ENCODE measurements at regions not wholly inside any gene's neighbourhood (a gene's known extent, or its start where the extent isn't known, plus 50 kb on each side); places are given as distances from the start of the nearest gene placed in this dataset.
"Not testable (repeated sequence)": the region's sequence is repeated elsewhere in the genome, so short reads cannot be mapped to it uniquely, and the experiment has no call there.

DNA sequence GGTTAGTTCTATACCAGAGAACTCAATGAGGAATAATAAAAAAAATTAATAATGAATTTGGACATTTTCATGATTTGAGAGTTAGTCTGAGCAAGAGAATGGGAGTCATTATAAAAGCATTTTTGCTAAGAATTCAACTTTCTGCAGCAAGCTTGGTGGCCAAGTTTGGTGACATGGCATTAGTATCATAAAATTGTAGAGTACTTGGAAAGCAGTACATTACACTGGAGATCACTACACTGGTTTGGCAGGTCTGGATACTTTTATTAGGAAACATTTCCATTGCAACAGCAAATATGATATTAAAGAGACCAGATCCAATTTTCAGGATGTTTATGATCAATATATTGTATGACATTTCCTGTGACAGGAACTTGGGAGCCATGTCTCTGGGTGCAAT lies 249.1 kb upstream of the INTU start:
- DNase-seq: no peak

DNA sequence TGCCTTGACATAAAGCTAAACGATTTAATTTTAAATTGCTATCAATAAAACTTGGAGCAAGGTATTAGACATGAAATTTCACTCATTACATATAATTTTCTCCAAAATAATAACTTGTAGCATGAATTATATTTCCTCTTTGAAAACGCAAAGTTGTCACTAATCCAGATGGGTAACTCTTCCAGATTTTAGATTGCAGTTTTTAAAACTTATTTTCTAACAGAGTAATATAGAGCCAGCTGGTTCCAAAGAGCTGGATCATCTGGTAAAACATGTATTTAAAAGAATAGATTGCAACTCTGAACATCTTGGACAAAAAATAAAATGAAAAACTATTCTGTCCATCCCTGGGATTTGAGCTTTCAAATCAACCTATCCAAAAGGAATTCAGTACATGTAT lies 238.2 kb upstream of the INTU start:
- no peak for DNase-seq

- no peak for DNase-seq
Measured at GRCh38 chr4:127400276-127400675, 232.5 kb upstream of the INTU start.

- peak; percentile 3 for DNase-seq
Measured at GRCh38 chr4:127400731-127401346, 231.9 kb upstream of the INTU start.

DNA sequence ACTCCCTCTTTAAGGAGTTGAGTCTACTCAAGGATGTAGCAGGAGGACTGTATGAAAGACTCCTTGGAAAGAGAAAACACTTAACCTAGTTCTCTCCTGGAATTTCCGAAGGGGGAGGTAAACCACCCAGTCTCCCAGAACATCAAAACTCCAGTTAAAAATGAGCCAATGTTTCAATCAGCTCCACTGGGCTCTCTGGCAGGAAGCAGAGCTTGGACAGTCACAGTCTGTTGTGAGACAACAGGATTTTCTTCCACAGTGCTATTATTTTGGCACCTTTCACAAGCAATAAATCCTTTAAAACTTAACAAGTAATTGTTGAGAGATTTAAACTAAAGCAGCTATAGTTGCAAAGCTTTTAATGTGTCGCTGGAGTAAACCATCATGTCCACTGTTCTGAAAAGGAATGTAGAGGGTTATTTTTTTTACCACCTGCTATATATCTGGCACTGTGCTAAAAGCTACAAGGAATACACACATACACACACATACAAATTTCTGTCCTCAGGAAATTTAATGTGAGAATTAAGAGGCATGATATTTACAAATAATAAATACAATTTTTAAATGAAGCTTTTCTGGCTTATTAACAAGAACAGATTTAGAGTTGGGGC lies 229.2 kb upstream of the INTU start:
- no peak for DNase-seq

- DNase-seq: no peak
Measured at GRCh38 chr4:127406187-127406586, 226.6 kb upstream of the INTU start.

DNA sequence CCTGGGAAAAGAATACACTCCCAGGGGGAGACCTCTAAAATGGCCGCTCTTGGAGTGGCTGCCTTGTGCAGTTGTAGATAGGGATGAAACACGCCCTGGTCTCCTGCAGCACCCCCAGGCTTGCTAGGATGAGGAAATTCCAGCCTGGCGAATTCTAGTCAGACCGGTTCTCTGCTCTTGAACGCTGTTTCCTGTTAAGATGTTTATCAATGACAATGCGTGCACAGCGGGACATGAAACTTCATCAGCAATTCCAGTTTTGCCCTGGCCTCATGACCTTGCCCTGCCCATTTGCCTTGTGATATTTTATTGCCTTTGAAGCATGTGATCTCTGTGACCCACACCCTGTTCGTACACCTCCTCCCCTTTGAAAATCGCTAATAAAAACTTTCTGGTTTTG lies 225.2 kb upstream of the INTU start:
- DNase-seq: not testable (repeated sequence)

GRCh38 chr4:127410201-127410600 lies 222.6 kb upstream of the INTU start:
- DNase-seq: no peak

DNA sequence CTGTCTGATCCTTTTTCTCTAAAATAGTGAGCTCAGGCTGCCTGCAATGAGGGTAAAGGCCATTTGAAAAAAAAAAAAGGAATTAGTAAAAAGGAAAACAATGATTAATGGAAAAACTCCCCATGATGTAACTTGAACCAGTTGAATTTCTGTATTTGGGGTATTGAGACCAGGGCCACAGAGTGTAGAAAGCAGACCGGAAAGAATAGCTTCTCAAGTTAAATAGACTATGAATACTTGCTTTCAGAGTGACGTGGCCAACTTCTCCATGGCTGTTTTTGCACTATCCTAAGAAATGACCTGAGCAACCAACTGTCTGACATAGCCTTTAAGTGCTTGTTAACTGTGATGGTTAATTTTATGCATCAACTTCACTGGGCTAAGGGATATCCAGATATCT lies 222.1 kb upstream of the INTU start:
- no peak for DNase-seq

- DNase-seq: no peak
Measured at GRCh38 chr4:127414951-127415606, 217.7 kb upstream of the INTU start.

GRCh38 chr4:127416115-127416514 lies 216.6 kb upstream of the INTU start:
- no peak for DNase-seq

GRCh38 chr4:127417885-127418535 lies 214.7 kb upstream of the INTU start:
- no peak for DNase-seq

- DNase-seq: no peak
Measured at GRCh38 chr4:127419431-127419830, 213.3 kb upstream of the INTU start.

- no peak for DNase-seq
Measured at GRCh38 chr4:127421437-127421836, 211.3 kb upstream of the INTU start.

GRCh38 chr4:127425202-127425845 lies 207.4 kb upstream of the INTU start:
- no peak for DNase-seq

GRCh38 chr4:127425851-127426250 lies 206.9 kb upstream of the INTU start:
- DNase-seq: no peak

DNA sequence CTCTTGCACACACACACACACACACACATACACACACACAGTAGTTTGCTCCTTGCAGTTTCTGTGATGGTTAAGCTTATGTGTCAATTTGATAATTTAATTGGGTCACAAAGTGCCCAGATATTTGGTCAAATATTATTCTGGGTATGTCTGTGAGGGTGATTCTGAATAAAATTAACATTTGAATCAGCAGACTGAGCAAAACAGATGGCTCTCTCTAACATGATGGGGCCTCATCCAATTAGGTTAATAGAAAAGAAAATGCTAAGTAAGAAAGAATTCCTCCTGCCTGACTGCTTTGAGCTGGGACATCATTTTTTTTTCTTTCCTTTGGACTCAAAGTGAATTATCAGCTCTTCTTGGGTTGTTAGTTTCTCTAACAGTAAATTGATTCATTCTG lies 191.2 kb upstream of the INTU start:
- DNase-seq: no peak

DNA sequence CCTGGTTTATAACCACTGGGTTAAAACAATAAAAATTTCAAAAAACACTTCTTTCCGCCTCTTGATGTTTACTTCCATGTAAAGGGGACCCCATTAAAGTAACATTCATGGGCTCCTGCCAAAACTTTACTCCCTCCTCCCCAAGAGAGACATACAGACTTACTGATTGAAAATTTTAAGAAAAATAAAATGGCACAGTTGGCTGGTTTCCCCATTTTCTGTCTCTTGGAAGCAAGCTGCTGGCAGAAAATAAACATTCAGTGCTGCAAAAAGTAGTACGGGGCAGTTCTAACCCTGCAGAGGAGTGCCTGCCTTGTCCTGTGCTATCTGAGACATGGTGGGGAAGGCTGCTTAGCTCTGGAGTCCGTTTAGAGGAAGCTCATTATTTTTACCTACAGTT lies 187.3 kb upstream of the INTU start:
- no peak for DNase-seq

- no peak for DNase-seq
Measured at GRCh38 chr4:127446427-127446885, 186.3 kb upstream of the INTU start.

- DNase-seq: no peak
Measured at GRCh38 chr4:127448986-127449385, 183.8 kb upstream of the INTU start.

DNA sequence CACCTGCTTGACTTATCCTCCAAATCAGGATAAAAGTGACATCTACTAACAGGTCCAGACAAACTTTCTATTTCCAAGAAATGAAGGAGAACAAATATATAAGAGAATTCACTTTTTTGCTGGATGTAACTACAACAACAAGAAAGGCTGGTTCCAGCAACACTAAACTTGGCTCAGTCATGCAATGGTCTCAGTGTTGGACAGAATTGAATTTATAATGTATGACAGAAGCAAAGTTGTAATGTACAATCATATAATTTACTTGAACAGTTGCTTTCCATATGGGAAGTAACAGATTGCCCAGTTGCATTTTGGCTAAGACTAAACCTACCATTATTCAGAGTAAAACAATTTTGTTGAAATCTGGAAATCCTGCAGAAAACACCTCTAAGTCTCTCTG lies 183.3 kb upstream of the INTU start:
- no peak for DNase-seq

DNA sequence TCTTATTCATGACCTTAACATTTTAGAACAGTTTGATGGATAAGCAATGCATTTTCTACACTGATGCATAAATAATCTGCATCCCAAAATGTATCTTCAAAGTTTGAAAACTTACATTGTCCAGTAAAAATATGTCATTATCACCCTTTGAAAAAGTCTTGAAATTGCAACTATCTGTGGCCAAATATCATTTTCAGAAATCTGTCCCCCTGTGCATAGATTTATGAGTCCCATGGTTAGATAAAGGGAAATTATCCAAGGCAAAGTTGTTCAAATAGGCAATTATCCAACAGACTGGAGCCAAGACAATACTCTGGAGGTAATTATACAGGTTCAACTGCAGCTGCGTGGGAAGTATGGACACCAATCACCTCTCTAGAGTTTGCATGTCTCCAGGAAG lies 182.5 kb upstream of the INTU start:
- no peak for DNase-seq

DNA sequence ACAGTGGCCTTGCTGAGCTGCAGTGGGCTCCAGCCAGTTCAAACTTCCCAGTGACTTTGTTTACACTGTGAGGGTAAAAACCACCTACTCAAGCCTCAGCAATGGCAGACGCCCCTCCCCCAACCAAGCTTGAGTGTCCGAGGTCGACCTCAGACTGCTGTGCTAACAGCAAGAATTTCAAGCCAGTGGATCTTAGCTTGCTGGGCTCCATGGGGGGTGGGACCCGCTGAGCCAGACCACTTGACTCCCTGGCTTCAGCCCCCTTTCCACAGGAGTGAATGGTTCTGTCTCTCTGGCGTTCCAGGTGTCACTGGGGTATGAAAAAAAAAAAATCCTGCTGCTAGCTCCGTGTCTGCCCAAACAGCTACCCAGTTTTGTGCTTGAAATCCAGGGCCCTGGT lies 168.9 kb upstream of the INTU start:
- DNase-seq: no peak

- no peak for DNase-seq
Measured at GRCh38 chr4:127469542-127469941, 163.2 kb upstream of the INTU start.

All from NCI-H748 treated with DMSO at 0.1 percent for 48 hours (cell line).